ENCODE measurements at regions not wholly inside any gene's neighbourhood (a gene's known extent, or its start where the extent isn't known, plus 50 kb on each side); places are given as distances from the start of the nearest gene placed in this dataset.

GRCh38 chr5:110239786-110240185 is 486.7 kb downstream of the TMEM232 start:
- no peak for TF ChIP-seq CTCF (IDR thresholded peaks at IDR 0.05)
- no peak for TF ChIP-seq POLR2A (IDR thresholded peaks at IDR 0.05)
